GM12878 (cell line): ENCODE measurements at regions not wholly inside any gene's neighbourhood (a gene's known extent, or its start where the extent isn't known, plus 50 kb on each side); places are given as distances from the start of the nearest gene placed in this dataset.

Experiments used
- ATAC-seq: fragments of 200-7000 bp; cut with Tn5 transposase; 3 replicates; pipeline ENCODE4 v1.9.1; 2020; ENCODE audit warnings: mild to moderate bottlenecking, moderate library complexity
- BruUV-seq: library from RNA; stranded (reverse); fragments of 400-500 nt; replicated peaks from 2 replicates; lab custom pipeline; 2021; lab: Mats Ljungman, UMichigan
- CTCF ChIA-PET: fragments of 300-600 bp; sonication (Branson Sonifier 250); formaldehyde crosslinking; extraction: SDS; loops from one replicate; lab custom pipeline; 2021; ENCODE audit warnings: inconsistent platforms; lab: Yijun Ruan, JAX
- POLR2A ChIA-PET: fragments of 350-600 bp; formaldehyde crosslinking; extraction: SDS; loops from one replicate; lab custom pipeline; 2021; ENCODE audit warnings: inconsistent platforms; lab: Charles Lee
- RAD21 ChIA-PET: fragments of 300-600 bp; sonication (Branson Sonifier 250); formaldehyde crosslinking; loops from one replicate; lab custom pipeline; 2023; ENCODE audit warnings: antibody characterized with exemption; ENCODE audit not compliant: unreplicated experiment; lab: Charles Lee
- SMC1A ChIA-PET: fragments of 300-600 bp; sonication (Branson Sonifier 250); formaldehyde crosslinking; loops from one replicate; lab custom pipeline; 2023; ENCODE audit not compliant: unreplicated experiment, uncharacterized antibody; lab: Charles Lee
- DNase-seq: peaks from one replicate; pipeline ENCODE4 v3.0.0-alpha.2; 2011; ENCODE audit warnings: low read depth, low spot score
- FAIRE-seq: peaks from 3 replicates; lab custom pipeline; 2011; peaks lifted over from hg19 to GRCh38; lab: Jason Lieb, UNC
- H2AFZ ChIP-seq: 2 replicates; pipeline ENCODE4 v1.6.0; 2011; ENCODE audit warnings: low read depth, low read length, control low read depth; ENCODE audit not compliant: control insufficient read depth
- H3K27ac ChIP-seq: 2 replicates; pipeline ENCODE4 v1.5.1; 2011; ENCODE audit warnings: control low read depth; ENCODE audit not compliant: control insufficient read depth, insufficient read depth
- H3K27me3 ChIP-seq, 2 experiments: replicated peaks in 1 of 2; 2 replicates each; pipeline versions ENCODE4 v1.6.0 to v1.6.1; 2011; ENCODE audit warnings: low read length in 1 of 2; ENCODE audit not compliant: control insufficient read depth in 2 of 2, insufficient read depth in 2 of 2
- H3K36me3 ChIP-seq, 2 experiments: 2 replicates each; pipeline ENCODE4 v1.5.1; 2011; ENCODE audit warnings: low read length in 1 of 2; ENCODE audit not compliant: control insufficient read depth in 2 of 2, insufficient read depth in 2 of 2
- H3K4me1 ChIP-seq: 2 replicates; pipeline ENCODE4 v1.6.1; 2011; ENCODE audit warnings: mild to moderate bottlenecking, low read length, moderate library complexity, mixed read lengths; ENCODE audit not compliant: control insufficient read depth, insufficient read depth
- H3K4me2 ChIP-seq: 2 replicates; pipeline ENCODE4 v1.6.0; 2011; ENCODE audit warnings: control low read depth; ENCODE audit not compliant: control insufficient read depth, insufficient read depth
- H3K4me3 ChIP-seq: fragments of 200-600 bp; sonication (generic); 2 replicates; pipeline ENCODE4 v1.5.1; 2016
- H3K79me2 ChIP-seq: 2 replicates; pipeline ENCODE4 v1.6.0; 2011; ENCODE audit warnings: low read length; ENCODE audit not compliant: control insufficient read depth, insufficient read depth
- H3K9ac ChIP-seq: 2 replicates; pipeline ENCODE4 v1.8.0; 2011; ENCODE audit warnings: low read length, control low read depth, mixed read lengths; ENCODE audit not compliant: control insufficient read depth, insufficient read depth
- H3K9me3 ChIP-seq: replicated peaks from 3 replicates; pipeline ENCODE4 v1.5.1; 2011; ENCODE audit warnings: mild to moderate bottlenecking, low read length; ENCODE audit not compliant: control insufficient read depth, insufficient read depth
- H4K20me1 ChIP-seq: 2 replicates; pipeline ENCODE4 v1.6.0; 2011; ENCODE audit not compliant: control insufficient read depth, insufficient read depth
- DPF2 ChIP-seq: fragments of 450-650 bp; IDR thresholded peaks from 2 replicates; pipeline ENCODE4 v1.6.1; 2017; ENCODE audit warnings: mild to moderate bottlenecking
- EZH2 ChIP-seq: IDR thresholded peaks from 2 replicates; pipeline ENCODE4 v1.6.1; 2012; ENCODE audit warnings: low read depth, mild to moderate bottlenecking, control low read depth, inconsistent platforms, low read length, borderline replicate concordance; ENCODE audit not compliant: control insufficient read depth
- FOXM1 ChIP-seq: IDR thresholded peaks from 2 replicates; pipeline ENCODE4 v1.6.1; 2012; ENCODE audit warnings: low read depth, mild to moderate bottlenecking, inconsistent platforms, low read length, moderate library complexity
- IRF4 ChIP-seq: IDR thresholded peaks from 2 replicates; pipeline ENCODE4 v1.6.1; 2011; ENCODE audit warnings: low read depth, low read length
- NFYB ChIP-seq: IDR thresholded peaks from 2 replicates; pipeline ENCODE4 v1.6.1; 2011; ENCODE audit warnings: low read depth, mild to moderate bottlenecking, low read length, improper control_type of control experiment, moderate library complexity; ENCODE audit not compliant: insufficient read depth
- PAX5 ChIP-seq: IDR thresholded peaks from 2 replicates; pipeline ENCODE4 v1.6.1; 2011; ENCODE audit warnings: low read depth, low read length, borderline replicate concordance
- PAX8 ChIP-seq: fragments of 450-650 bp; IDR thresholded peaks from 2 replicates; pipeline ENCODE4 v1.6.1; 2017; ENCODE audit warnings: mild to moderate bottlenecking, moderate library complexity
- PKNOX1 ChIP-seq: fragments of 450-650 bp; IDR thresholded peaks from 2 replicates; pipeline ENCODE4 v1.6.1; 2016; ENCODE audit warnings: mild to moderate bottlenecking
- POLR2AphosphoS2 ChIP-seq: IDR thresholded peaks from 2 replicates; pipeline ENCODE4 v1.6.1; 2011; ENCODE audit warnings: low read depth, mild to moderate bottlenecking, low read length, improper control_type of control experiment, moderate library complexity
- PRDM15 ChIP-seq: fragments of 450-650 bp; formaldehyde crosslinking; IDR thresholded peaks from 2 replicates; pipeline ENCODE4 v1.4.0; 2020; ENCODE audit warnings: mild to moderate bottlenecking, moderate library complexity
- RAD21 ChIP-seq: IDR thresholded peaks from 2 replicates; pipeline ENCODE4 v1.6.1; 2011; ENCODE audit warnings: mild to moderate bottlenecking, low read depth, low read length, moderate library complexity; ENCODE audit not compliant: insufficient read depth
- RAD51 ChIP-seq: fragments of 450-650 bp; IDR thresholded peaks from 2 replicates; pipeline ENCODE4 v1.6.1; 2016; ENCODE audit warnings: moderate library complexity, mild to moderate bottlenecking, inconsistent platforms
- SPI1 ChIP-seq: IDR thresholded peaks from 2 replicates; pipeline ENCODE4 v1.6.1; 2011; ENCODE audit warnings: low read depth, mild to moderate bottlenecking, low read length, moderate library complexity, borderline replicate concordance; ENCODE audit not compliant: insufficient read depth
- USF1 ChIP-seq: IDR thresholded peaks from 2 replicates; pipeline ENCODE4 v1.6.1; 2011; ENCODE audit warnings: borderline replicate concordance, low read depth, mild to moderate bottlenecking, moderate library complexity, mixed read lengths, low read length; ENCODE audit not compliant: insufficient read depth; ENCODE audit errors: extremely low read length
- YBX1 ChIP-seq: fragments of 450-650 bp; IDR thresholded peaks from 2 replicates; pipeline ENCODE4 v1.6.1; 2016; ENCODE audit warnings: antibody characterized with exemption
- WGBS: methylation state at CpG from one replicate; pipeline ENCODE4 v1.1.6; 2016; ENCODE audit warnings: low lambda C conversion rate; ENCODE audit not compliant: insufficient replicate concordance, insufficient coverage; ENCODE audit errors: missing lambda C conversion rate; 5-methylcytosine and 5-hydroxymethylcytosine counted together
- in situ Hi-C: fragments of 300-500 bp; cut with MboI; formaldehyde crosslinking; loops from 9 replicates; pipeline ENCODE4 v1.14.3; 2018; ENCODE audit warnings: mixed read lengths
- intact Hi-C: fragments of 100-400 bp; cut with micrococcal nuclease; formaldehyde crosslinking; loops from one replicate; pipeline ENCODE4 v1.14.2; 2022; ENCODE audit not compliant: unreplicated experiment

GRCh38 chr9:21542787-21543186 is 60.7 kb upstream of the IFNE start:
- no peak for DNase-seq
- intact Hi-C loops (no loop called here), in situ Hi-C loops (no loop called here)
- Histone ChIP-seq H3K4me1 (no peaks in the 10 kb centered on the region), H3K36me3 (no peaks in the 10 kb centered on the region), H3K4me3 (no peak overlapping the region), H2AFZ (no peak overlapping the region), H3K4me2 (no peak overlapping the region), H3K9ac (no peak overlapping the region), H3K27ac (no peak overlapping the region), H3K27me3 (no peaks in the 10 kb centered on the region), H3K79me2 (no peaks in the 10 kb centered on the region), H4K20me1 (no peaks in the 10 kb centered on the region), H3K9me3 (no peaks in the 10 kb centered on the region)
- WGBS = 22% methylated on average over 2 of the region's 2 CpGs
- BruUV-seq = no TSS peak
- ChIA-PET CTCF (no interaction called here), POLR2A (no interaction called here), SMC1A (no interaction called here), RAD21 (no interaction called here)
- no peak for FAIRE-seq
- ATAC-seq = no peak
- TF ChIP-seq POLR2AphosphoS2 (no peak), USF1 (no peak), IRF4 (no peak), SPI1 (no peak), DPF2 (no peak), EZH2 (no peak), PRDM15 (CRISPR knock-in tag) (no peak), PAX5 (no peak), YBX1 (no peak), NFYB (no peak), RAD51 (no peak), FOXM1 (no peak), PKNOX1 (no peak), RAD21 (no peak), PAX8 (no peak)
